HG02763 (cell line): ENCODE measurements at regions not wholly inside any gene's neighbourhood (a gene's known extent, or its start where the extent isn't known, plus 50 kb on each side); places are given as distances from the start of the nearest gene placed in this dataset.
"Not testable (repeated sequence)": the region's sequence is repeated elsewhere in the genome, so short reads cannot be mapped to it uniquely, and the experiment has no call there.

Experiments used
- ATAC-seq: cut with Tn5 transposase; IDR thresholded peaks from one replicate; pipeline ENCODE4 v1.9.1; 2021; ENCODE audit warnings: mild to moderate bottlenecking, moderate library complexity; ENCODE audit not compliant: unreplicated experiment

GRCh38 chr16:72729552-72729951, 318.4 kb downstream of the ZFHX3 start:
- ATAC-seq = not testable (repeated sequence)

DNA sequence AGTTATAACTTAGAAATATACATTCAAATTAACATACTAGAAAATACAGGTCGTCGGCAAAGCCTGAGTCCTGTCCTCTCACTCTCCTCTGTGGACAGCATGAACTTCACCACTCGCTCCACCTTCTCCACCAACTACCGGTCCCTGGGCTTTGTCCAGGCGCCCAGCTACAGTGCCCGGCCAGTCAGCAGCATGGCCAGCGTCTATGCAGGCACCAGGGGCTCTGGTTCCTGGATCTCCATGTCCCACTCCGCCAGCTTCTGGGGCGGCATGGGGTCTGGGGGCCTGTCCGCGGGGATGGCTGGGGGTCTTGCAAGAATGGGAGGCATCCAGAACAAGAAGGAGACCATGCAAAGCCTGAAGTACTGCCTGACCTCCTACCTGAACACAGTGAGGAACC, 319.4 kb downstream of the ZFHX3 start:
- no peak for ATAC-seq

DNA sequence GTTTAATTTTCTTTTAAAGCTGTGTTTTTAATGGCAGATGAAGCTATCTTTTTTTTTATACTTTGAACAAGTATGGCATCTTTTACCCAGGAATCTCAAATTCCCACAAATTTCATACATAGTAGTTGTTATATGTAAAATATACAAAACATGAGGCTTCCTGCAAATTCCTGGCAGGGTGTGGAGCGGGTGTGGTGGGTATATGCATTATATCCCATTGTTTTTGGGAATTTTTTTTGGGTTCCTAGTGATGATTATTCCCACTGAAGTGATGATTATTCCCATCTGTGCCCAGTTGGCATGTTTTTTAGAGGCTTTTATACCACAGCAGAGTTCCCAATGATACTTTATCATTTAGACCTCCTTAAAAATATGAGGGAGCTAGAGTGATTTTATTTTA, 320.4 kb downstream of the ZFHX3 start:
- ATAC-seq = no peak

DNA sequence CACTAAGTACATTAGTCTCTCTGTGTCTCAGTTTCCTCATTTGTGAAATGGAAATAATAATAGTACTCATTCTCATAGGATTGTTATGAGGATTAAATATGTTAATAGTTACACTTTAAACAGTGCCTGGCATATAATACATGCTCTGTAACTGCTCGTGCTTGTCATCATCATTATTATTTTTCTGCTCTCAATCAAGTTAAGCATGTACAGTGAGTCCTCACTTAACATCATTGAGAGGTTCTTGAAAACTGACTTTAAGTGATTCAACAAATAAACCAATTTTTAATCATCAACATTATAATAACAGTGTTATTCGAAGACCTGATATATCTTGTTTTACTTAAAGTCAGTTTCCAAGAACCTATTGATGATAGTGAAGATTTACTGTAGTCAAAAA, 322.3 kb downstream of the ZFHX3 start:
- no peak for ATAC-seq

GRCh38 chr16:72723781-72724180, 324.1 kb downstream of the ZFHX3 start:
- ATAC-seq = no peak

DNA sequence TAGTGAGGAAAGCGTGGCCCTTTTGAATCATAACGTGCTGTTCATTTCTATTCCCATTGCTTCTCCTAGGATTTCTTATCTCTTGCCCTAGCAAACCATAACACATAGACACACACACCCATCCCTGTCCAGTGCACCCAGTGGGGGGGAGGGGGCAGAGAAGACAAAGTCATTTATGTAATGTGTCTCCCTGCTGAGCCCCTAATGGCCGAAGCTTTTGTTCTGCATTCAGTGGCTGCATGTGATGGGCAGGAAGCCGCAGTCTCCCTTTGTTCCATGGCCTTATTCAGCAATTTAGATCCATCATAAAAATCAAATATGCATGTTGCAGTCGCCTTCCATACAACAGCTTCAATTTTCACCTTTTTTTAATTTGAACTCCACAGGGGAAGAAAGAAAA, 325.4 kb downstream of the ZFHX3 start:
- no peak for ATAC-seq

DNA sequence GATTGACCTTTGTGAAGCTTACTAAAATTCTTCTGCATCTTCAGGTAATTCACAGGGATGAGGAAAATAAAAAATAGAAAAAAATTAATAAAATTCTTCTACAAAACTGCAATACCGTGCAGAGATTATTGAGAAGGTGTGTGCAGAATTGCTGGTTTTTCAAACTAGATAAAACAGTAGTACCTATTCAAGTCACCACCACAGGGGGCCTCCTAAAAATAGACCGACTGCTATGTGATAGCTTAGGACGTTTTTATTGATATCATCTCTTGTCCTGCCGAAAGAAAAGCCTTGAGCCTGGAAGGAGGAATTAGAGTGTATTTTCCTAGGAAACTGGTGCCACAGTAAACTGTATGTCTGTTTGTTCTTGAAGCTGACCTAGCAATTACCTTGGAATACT, 325.9 kb downstream of the ZFHX3 start:
- ATAC-seq = no peak

DNA sequence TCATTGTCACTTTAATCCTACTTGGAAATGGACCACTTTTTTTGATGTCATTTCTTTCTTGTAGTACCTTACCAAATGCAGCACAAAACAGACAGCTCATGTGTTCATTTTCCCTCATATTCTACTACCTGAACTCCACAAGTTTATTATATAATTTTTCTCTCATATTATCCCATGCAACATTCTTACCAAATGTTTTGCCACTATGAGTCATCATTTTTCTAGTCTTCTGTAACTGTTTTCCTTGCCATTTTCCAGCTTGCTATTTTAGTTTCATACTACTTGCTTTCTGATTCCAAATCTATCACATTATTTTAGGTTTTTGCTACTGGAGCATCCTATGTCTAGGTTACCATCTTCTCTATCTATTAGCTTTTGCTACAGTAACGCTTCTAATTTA, 332.7 kb downstream of the ZFHX3 start:
- no peak for ATAC-seq

GRCh38 chr16:72711823-72712222, 336.1 kb downstream of the ZFHX3 start:
- no peak for ATAC-seq

- ATAC-seq = no peak
Measured at GRCh38 chr16:72705801-72706200, 342.1 kb downstream of the ZFHX3 start.

DNA sequence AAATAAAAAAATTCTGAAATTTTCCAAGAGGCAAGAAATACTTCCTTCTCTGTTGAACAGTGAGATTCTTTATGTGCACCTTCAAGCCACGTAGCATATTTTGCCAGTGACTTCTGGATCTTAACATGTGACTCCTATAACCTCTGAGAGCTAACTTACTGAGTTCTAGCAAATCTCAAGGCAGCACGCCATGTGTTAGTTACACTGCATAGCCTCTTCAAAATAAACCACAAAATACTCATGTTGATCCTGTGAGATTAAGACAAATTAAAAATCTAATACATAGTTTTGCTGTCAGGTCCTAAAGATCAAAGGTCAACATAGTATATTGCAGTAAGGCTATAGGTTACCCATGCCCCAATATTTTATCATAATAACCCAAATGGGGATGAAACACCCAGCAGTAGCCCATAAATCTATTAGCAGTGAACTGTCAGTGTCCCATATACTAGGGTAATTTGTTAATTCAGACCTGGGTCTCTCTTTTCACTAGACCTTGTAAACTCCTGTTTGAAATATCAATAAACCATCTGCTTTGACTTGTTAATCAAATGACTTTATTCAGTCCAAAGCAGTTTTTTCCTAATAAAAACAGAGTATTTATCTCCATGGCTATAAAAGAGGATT, 343.1 kb downstream of the ZFHX3 start:
- ATAC-seq = no peak

DNA sequence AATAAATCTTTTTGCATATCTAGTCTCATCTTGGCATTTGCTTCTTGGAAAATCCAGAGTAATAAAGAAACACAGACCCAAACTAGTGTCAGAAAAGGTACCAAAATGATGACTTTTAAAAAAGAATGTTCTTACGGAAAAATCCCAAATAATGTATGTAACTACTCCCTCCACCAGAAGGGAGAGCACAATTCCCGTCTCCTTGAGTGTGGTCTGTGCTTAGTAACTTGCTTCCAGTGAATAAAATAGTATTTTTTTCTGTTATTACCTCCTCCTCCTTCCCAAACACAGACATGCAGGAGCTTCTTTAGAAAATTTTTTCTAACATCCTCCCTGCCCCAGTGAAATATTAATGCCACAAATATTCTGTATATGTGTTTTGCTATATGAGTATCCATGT, 358.1 kb downstream of the ZFHX3 start:
- no peak for ATAC-seq

GRCh38 chr16:72680732-72681131, 367.2 kb downstream of the ZFHX3 start:
- ATAC-seq = no peak

- ATAC-seq = no peak
Measured at GRCh38 chr16:72679856-72680255, 368.1 kb downstream of the ZFHX3 start.

- ATAC-seq = no peak
Measured at GRCh38 chr16:72677662-72678447, 370.1 kb downstream of the ZFHX3 start.

GRCh38 chr16:72673118-72673517, 374.8 kb downstream of the ZFHX3 start:
- no peak for ATAC-seq

GRCh38 chr16:72666267-72666666, 381.7 kb downstream of the ZFHX3 start:
- ATAC-seq = no peak

DNA sequence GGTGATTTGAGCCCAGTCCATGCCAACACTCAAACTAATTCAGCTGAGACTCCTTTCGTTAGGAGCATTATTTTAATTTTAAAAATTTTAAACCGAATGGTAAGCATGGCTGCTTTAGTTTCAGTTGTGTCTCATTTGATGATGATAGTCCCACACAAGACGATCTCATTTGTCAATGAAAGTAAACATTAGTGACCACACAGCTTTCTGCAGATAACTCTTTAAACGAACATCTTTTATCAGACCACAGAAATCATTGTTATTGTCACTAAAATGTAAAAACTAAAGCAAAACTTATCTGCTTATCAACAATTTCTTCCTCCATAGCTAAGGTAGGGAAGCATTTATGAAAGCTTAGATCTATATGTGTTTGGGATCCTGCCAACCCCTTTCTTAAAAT, 382.2 kb downstream of the ZFHX3 start:
- no peak for ATAC-seq

- peak; percentile 100 for ATAC-seq
Measured at GRCh38 chr16:72664509-72665408, 383.2 kb downstream of the ZFHX3 start.

- ATAC-seq = no peak
Measured at GRCh38 chr16:72664056-72664508, 383.8 kb downstream of the ZFHX3 start.

GRCh38 chr16:72658888-72659717, 388.8 kb downstream of the ZFHX3 start:
- ATAC-seq = no peak
